CD4-positive, alpha-beta T cell treated with Interleukin-12 subunit alpha and Interleukin-12 subunit beta, for 1 hour (primary cell): ENCODE measurements at regions not wholly inside any gene's neighbourhood (a gene's known extent, or its start where the extent isn't known, plus 50 kb on each side); places are given as distances from the start of the nearest gene placed in this dataset.

Experiments used
- DNase-seq: peaks from one replicate; pipeline ENCODE4 v3.0.0-alpha.2; 2020

- DNase-seq = no peak
Observed at GRCh38 chr7:45235905-45236304, 78.3 kb downstream of the RAMP3 start.

- no peak for DNase-seq
Observed at GRCh38 chr7:45236666-45237065, 79.1 kb downstream of the RAMP3 start.

- no peak for DNase-seq
Observed at GRCh38 chr7:45237788-45238461, 80.3 kb downstream of the RAMP3 start.

- no peak for DNase-seq
Observed at GRCh38 chr7:45238806-45239205, 81.2 kb downstream of the RAMP3 start.

- no peak for DNase-seq
Observed at GRCh38 chr7:45239486-45239885, 81.9 kb downstream of the RAMP3 start.

GRCh38 chr7:45240273-45240771, 82.7 kb downstream of the RAMP3 start:
- no peak for DNase-seq

GRCh38 chr7:45240926-45241325, 83.3 kb downstream of the RAMP3 start:
- no peak for DNase-seq

- DNase-seq = no peak
Observed at GRCh38 chr7:45241339-45242109, 83.9 kb downstream of the RAMP3 start.

- no peak for DNase-seq
Observed at GRCh38 chr7:45242261-45242660, 84.7 kb downstream of the RAMP3 start.

- DNase-seq = no peak
Observed at GRCh38 chr7:45242698-45243097, 85.1 kb downstream of the RAMP3 start.

GRCh38 chr7:45244981-45245380, 87.4 kb downstream of the RAMP3 start:
- no peak for DNase-seq

- DNase-seq = no peak
Observed at GRCh38 chr7:45246339-45246738, 88.7 kb downstream of the RAMP3 start.

- no peak for DNase-seq
Observed at GRCh38 chr7:45252248-45252647, 94.7 kb downstream of the RAMP3 start.

GRCh38 chr7:45252857-45253256, 95.3 kb downstream of the RAMP3 start:
- DNase-seq = no peak

GRCh38 chr7:45253368-45253767, 95.8 kb downstream of the RAMP3 start:
- no peak for DNase-seq

- DNase-seq = no peak
Observed at GRCh38 chr7:45255187-45255586, 97.6 kb downstream of the RAMP3 start.

- no peak for DNase-seq
Observed at GRCh38 chr7:45256309-45256708, 98.7 kb downstream of the RAMP3 start.

GRCh38 chr7:45256775-45257174, 99.2 kb downstream of the RAMP3 start:
- no peak for DNase-seq

- DNase-seq = no peak
Observed at GRCh38 chr7:45257284-45257683, 99.7 kb downstream of the RAMP3 start.

- no peak for DNase-seq
Observed at GRCh38 chr7:45258533-45259226, 101.1 kb downstream of the RAMP3 start.

GRCh38 chr7:45259227-45259596, 101.6 kb downstream of the RAMP3 start:
- no peak for DNase-seq

GRCh38 chr7:45259966-45260646, 102.5 kb downstream of the RAMP3 start:
- DNase-seq = peak; percentile 63

- DNase-seq = no peak
Observed at GRCh38 chr7:45267262-45267661, 109.7 kb downstream of the RAMP3 start.
